Limb (tissue), 2 donors: ENCODE measurements at regions not wholly inside any gene's neighbourhood (a gene's known extent, or its start where the extent isn't known, plus 50 kb on each side); places are given as distances from the start of the nearest gene placed in this dataset.

Source experiments
- DNase-seq, 2 donors: peaks; one replicate each; pipeline ENCODE4 v3.0.0-alpha.2; 2016; ENCODE audit errors: extremely low spot score in 2 of 2

GRCh38 chr4:149296503-149296902 lies 519.1 kb downstream of the IQCM start:
- DNase-seq = no peak

GRCh38 chr4:149296084-149296483 lies 519.6 kb downstream of the IQCM start:
- DNase-seq = no peak

DNA sequence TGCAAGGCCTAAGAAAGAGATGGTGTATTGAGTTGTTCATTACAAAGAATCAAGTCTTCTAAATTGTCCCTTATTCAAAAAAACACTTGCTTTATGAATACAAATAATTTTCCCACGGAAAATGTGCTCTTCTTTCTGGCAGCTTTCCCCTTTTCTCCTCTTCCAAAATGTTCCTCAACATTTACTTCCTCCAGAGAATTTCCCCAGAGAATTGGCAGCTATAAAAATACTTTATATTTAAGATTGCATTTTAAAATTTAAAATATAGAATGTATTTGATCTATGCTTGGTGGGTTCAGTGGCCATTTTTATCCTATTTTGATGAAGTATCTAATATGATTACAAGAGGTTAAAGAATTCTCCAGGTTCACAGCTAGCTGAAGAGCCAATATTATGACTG lies 521.0 kb downstream of the IQCM start:
- no peak for DNase-seq

DNA sequence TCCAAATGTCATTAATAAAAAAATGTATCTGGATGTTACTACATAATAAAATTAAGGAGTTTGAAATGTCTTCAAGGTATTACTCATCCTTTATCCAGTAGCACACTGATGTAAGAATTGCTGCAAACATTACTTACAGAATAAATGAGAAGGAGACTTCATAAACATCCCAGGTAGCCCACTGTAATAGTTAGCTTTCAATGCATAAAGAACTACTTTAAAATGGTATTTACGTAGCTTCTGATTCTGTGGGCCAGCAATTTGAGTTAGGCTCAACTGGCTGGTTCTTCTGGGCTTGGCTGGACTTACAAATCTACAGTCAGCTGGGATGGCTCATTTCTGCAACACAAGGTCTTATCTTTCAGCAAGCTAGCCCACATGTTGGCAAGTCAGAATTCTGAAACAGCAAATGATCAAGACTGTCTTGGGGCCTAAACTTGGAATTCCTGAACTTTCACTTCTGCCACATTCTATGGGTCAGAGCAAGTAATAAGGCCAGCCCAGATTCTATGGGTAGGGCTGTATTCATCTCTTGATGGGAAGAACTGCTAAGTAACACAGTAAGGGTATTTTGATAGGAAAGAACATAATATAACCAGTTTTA lies 522.5 kb downstream of the IQCM start:
- no peak for DNase-seq

GRCh38 chr4:149292425-149293007 lies 523.1 kb downstream of the IQCM start:
- DNase-seq = peak in 1 of 2 donors; percentile 52

DNA sequence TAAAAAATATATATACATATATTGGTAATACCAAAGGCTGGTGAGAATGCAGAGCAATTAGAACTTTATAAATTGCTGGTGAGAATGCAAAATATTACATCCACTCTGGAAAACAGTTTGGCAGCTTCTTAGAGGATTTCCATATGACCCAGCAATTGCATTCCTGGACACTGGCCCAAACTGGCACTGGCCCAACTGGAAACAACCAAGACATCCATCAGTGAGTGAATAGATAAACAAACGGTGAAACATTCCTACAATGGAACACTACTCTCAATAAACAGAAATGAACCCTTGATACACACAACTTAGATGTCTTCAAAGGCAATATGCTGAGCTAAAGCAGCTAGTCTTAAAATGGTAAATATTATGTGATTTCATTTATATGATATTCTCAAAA lies 524.2 kb downstream of the IQCM start:
- peak; percentile 37 to 50 for DNase-seq

- peak in 1 of 2 donors; percentile 41 for DNase-seq
Observed at GRCh38 chr4:149280806-149281205, 534.8 kb downstream of the IQCM start.

DNA sequence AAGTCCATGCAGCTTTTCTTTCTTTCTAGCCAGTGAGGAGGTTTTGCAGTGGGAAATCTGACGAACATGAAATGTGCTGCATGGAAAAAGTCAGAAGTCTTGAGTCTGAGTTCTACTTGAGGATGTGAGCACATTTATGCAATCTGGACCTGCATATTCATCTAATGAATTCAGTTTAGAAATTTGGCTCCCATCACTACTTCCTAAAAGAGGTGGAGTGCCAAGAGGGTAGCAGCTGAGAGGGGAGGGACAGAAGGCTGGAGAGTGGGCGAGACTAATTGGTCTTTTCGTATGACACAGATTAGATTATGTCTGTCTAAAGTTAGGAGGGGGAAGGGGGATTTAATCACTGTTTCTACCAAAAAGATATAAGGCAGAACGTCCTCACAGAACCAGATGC lies 535.9 kb downstream of the IQCM start:
- peak in 1 of 2 donors; percentile 51 for DNase-seq

DNA sequence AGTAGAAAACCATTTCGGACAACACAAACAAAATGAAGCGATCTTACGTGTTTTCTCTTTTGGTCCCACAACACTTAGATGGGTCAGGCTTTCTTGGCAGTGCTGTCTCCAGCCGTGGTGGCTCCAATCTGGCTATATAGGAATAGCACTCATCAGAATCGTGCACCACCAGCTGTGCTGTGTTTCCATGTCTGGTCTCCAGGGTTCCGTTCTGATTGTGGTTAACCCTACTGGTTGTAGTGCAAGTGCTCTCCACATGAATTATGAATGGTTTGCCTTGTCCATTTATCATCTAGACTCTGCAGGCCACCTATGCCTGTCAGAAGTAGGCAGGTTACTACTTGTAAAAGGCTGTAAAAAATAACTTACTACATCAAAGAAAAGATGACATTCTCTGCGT lies 536.3 kb downstream of the IQCM start:
- DNase-seq = no peak

DNA sequence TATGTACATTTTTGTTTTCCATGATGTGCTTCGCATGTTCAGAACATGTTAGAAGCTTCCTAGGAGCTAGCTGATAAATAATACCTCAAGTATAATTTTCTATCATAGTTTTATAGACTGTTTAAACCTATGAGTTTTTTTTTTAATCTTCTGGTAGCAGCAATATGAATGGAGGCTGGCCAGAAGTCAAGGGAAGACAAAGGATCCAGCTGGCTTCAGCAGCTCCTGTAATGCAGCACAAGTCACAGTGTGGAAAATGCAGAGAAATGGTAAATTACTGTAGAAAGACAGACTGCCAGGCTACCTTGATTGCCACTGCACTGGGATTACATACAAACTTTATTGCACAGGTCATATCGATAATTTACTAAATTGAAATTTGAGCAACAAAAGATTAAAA lies 537.9 kb downstream of the IQCM start:
- DNase-seq = peak in 1 of 2 donors; percentile 27

DNA sequence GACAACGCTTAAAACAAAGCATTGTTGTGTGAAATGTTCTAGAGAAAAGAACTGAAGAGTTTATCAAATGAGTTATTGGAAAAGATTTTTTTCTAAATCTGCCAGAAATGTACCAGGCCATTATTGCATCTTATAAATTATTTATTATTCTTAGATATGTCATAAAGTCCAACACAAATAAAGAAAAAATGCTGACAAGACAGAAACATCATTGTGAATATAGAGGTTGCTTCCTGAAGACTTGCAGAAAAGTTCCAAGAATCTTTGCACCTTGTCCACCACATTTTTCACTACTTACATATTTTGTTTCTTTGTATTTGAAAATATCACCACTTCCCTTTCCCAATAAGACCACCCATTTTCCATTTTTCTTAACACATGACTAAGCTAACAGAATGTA lies 545.8 kb downstream of the IQCM start:
- no peak for DNase-seq

DNA sequence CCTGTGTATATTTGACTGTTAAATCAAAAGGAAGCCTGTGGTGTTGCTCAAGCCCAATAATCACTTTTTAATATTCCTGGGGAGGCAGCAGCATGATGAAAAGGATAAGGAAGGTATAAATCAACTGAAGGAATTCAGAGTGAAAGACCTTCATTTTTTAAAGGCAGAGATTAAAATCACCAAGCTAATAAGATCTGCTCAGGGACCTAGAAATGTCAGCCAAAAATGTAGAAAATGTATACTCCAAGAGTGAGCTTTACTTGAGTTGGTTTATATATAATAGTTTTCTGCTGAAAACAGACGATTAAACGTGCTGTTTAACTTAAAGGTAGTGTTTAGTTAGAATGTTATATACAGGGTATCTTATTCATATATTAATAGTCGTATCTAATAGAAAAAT lies 549.3 kb downstream of the IQCM start:
- DNase-seq = no peak

DNA sequence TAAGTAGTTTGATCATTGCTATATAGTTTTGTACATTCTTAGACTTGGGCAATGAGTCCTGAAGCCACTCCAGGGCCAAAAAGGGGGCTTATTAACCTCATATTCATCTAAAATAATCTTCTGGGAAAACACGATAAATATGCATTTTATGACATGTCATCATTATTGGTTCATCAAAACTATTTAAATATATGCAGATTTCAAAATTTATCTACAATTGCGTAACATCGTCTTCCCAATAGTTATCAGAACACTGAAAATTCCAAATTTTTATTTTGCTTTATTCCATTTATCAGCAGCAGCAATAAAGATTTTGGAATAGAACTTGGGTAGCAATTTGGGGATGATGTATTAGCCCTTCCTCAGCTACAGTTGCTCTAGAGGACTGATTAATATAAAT lies 550.0 kb downstream of the IQCM start:
- no peak for DNase-seq

GRCh38 chr4:149264093-149264733 lies 551.4 kb downstream of the IQCM start:
- no peak for DNase-seq

- no peak for DNase-seq
Observed at GRCh38 chr4:149248191-149248764, 567.4 kb downstream of the IQCM start.

DNA sequence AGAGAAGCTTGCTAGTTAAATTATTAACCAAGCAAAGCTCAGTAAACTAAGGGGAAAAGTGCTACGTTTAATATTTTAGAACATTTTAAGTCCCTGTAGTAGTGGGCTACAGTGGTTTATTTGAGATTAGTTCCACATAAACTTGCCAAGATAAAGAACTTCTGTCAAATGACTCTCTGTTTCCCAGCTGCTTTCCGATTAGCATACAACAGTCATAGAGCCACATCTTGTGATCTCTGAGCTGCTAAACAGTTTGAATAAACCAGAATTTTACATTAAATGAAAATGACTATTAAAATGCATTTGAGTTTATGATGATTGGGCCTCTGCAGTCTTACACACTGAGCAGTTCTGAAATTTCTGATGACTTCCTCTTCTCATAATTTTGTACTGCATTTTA lies 568.5 kb downstream of the IQCM start:
- DNase-seq = peak in 1 of 2 donors; percentile 29

DNA sequence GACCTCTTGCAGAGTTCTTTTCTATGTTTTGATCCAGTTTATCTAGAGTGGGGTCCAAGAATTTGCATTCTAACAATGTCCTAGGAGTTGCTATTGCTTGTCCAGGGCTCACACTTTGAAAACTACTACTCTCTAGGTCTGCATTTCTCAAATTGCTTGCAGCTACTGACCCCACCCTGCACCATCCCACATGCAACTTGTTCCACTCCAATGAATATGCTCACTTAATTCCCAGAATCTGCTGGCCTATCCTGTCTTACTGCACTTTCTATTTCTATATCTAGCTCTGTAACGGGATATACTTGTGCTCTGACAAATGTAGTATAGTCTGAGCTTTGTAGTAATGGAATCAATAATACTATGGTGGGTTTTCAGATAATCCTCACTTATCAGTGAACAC lies 570.3 kb downstream of the IQCM start:
- DNase-seq = no peak

GRCh38 chr4:149238097-149238496 lies 577.5 kb downstream of the IQCM start:
- no peak for DNase-seq

DNA sequence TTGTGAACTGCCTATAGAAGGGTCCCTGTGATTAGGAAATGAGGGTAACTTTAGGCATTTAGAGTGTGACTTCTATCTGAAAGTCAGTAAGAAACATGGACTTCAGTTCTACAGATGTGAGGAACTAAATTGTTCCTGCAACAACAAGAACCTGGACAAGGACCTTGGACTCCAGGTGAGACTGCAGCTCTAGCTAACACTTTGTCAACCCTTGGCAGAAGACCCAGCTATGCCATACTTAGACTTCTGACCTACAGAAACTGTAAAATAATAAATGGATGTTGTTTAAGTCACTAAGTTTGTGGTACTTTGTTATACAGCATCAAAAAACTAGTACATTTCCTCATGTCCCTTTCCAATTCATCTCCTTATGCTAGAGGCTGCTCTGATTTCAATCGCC lies 580.8 kb downstream of the IQCM start:
- no peak for DNase-seq

- no peak for DNase-seq
Observed at GRCh38 chr4:149223659-149224058, 592.0 kb downstream of the IQCM start.

DNA sequence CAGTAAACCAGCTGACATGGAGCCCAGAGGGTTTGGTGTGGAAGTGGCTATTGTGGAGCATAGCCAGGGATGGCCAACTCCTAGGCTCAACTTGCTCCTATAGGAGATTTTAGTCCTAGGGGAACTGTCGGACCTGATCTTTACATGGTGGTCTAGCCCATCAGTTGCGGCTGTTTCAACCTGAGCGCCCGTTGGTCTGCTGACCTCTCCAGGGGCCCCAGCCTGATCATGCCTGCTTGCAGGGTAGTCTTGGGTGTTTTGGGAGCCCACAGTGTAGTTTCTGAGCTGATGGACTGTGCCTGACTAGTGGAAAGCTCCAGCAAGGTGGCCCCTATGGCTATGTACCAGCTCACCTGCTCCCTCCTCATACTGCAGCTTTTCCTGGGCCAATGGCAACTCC lies 597.0 kb downstream of the IQCM start:
- DNase-seq = no peak

DNA sequence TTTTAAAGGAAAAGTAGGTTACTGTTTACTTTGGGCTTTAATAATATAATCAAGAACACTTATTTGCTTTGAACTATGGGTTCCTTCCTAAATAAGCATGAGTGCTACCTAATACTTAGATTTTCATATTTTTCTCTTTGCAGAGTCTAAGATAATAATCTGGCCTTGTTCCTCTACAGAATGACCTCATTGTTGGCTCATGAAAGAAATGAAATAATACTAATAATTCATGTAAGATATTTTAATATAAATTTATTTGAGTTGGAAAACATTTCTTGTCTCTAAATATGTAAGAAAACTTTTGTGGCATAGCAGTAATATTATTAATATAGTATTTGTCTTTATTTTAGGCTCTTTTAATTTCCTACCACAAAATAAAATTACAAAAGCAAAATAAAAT lies 601.3 kb downstream of the IQCM start:
- DNase-seq = no peak

- no peak for DNase-seq
Observed at GRCh38 chr4:149211876-149212275, 603.8 kb downstream of the IQCM start.
